AG08395 (cell line): ENCODE measurements at regions not wholly inside any gene's neighbourhood (a gene's known extent, or its start where the extent isn't known, plus 50 kb on each side); places are given as distances from the start of the nearest gene placed in this dataset.

Experiments used
- DNase-seq: peaks from one replicate; pipeline ENCODE4 v3.0.0; 2012; ENCODE audit warnings: mixed read lengths, low spot score

- DNase-seq = no peak
These were observed 565.8 kb upstream of the MGMT start for GRCh38 chr10:128901236-128901635.

- no peak for DNase-seq
These were observed 564.9 kb upstream of the MGMT start for GRCh38 chr10:128902031-128902710.

GRCh38 chr10:128907155-128907941, 559.7 kb upstream of the MGMT start:
- DNase-seq = no peak

- no peak for DNase-seq
These were observed 558.9 kb upstream of the MGMT start for GRCh38 chr10:128908099-128908498.

GRCh38 chr10:128908499-128908898, 558.5 kb upstream of the MGMT start:
- no peak for DNase-seq

- DNase-seq = no peak
These were observed 554.3 kb upstream of the MGMT start for GRCh38 chr10:128912568-128913311.

GRCh38 chr10:128914681-128915080, 552.4 kb upstream of the MGMT start:
- no peak for DNase-seq

GRCh38 chr10:128915630-128916029, 551.4 kb upstream of the MGMT start:
- DNase-seq = no peak

GRCh38 chr10:128916383-128916782, 550.7 kb upstream of the MGMT start:
- DNase-seq = no peak

- no peak for DNase-seq
These were observed 545.5 kb upstream of the MGMT start for GRCh38 chr10:128921389-128922022.

- DNase-seq = no peak
These were observed 544.9 kb upstream of the MGMT start for GRCh38 chr10:128922172-128922571.

GRCh38 chr10:128922619-128923196, 544.3 kb upstream of the MGMT start:
- DNase-seq = no peak

- DNase-seq = no peak
These were observed 542.1 kb upstream of the MGMT start for GRCh38 chr10:128924918-128925317.

- DNase-seq = no peak
These were observed 540.3 kb upstream of the MGMT start for GRCh38 chr10:128926711-128927110.

GRCh38 chr10:128927497-128928161, 539.4 kb upstream of the MGMT start:
- no peak for DNase-seq

GRCh38 chr10:128928231-128928836, 538.7 kb upstream of the MGMT start:
- DNase-seq = no peak

GRCh38 chr10:128929131-128929530, 537.9 kb upstream of the MGMT start:
- DNase-seq = no peak

- no peak for DNase-seq
These were observed 537.3 kb upstream of the MGMT start for GRCh38 chr10:128929767-128930166.

GRCh38 chr10:128930515-128930914, 536.5 kb upstream of the MGMT start:
- no peak for DNase-seq

- DNase-seq = no peak
These were observed 534.8 kb upstream of the MGMT start for GRCh38 chr10:128932071-128932820.
